ENCODE measurements at regions not wholly inside any gene's neighbourhood (a gene's known extent, or its start where the extent isn't known, plus 50 kb on each side); places are given as distances from the start of the nearest gene placed in this dataset.

GRCh38 chr7:22051886-22052673, 106.4 kb upstream of the CDCA7L start:
- no peak overlapping the region for H3K27ac ChIP-seq
- H3K36me3 ChIP-seq (replicated peaks; ENCODE audit: insufficient read depth, low read depth) = no peaks in the 10 kb centered on the region
- H3K9me3 ChIP-seq (ENCODE audit: low read depth) = no peaks in the 10 kb centered on the region
- no peak for DNase-seq (ENCODE audit: low spot score)
- H3K4me3 ChIP-seq = no peak overlapping the region
- no peaks in the 10 kb centered on the region for H3K27me3 ChIP-seq
- TF ChIP-seq EZH2 (IDR thresholded peaks at IDR 0.05; ENCODE audit: borderline replicate concordance) (no peak), CTCF (IDR thresholded peaks at IDR 0.05; ENCODE audit: poor library complexity) (no peak), EZH2phosphoT487 (IDR thresholded peaks at IDR 0.05; ENCODE audit: low read depth, severe bottlenecking, unreplicated experiment) (no peak)
- no peak overlapping the region for H3K4me2 ChIP-seq
- no peaks in the 10 kb centered on the region for H3K9me2 ChIP-seq (replicated peaks; ENCODE audit: insufficient read depth)
- no peaks in the 10 kb centered on the region for H4K20me1 ChIP-seq (ENCODE audit: insufficient read depth, poor library complexity, severe bottlenecking)
- 66% methylated on average over 14 of the region's 14 CpGs for WGBS (ENCODE audit: low lambda C conversion rate, missing lambda C conversion rate)
- no peaks in the 10 kb centered on the region for H3K79me2 ChIP-seq
- no peaks in the 10 kb centered on the region for H3K4me1 ChIP-seq (ENCODE audit: insufficient read depth)
- H2AFZ ChIP-seq = no peak overlapping the region

- Histone ChIP-seq H3K36me3 (replicated peaks; ENCODE audit: insufficient read depth, low read depth) (no peaks in the 10 kb centered on the region), H3K27ac (no peak overlapping the region), H3K9me2 (replicated peaks; ENCODE audit: insufficient read depth) (no peaks in the 10 kb centered on the region), H3K27me3 (no peaks in the 10 kb centered on the region), H3K4me2 (no peak overlapping the region), H3K4me3 (no peak overlapping the region), H4K20me1 (ENCODE audit: insufficient read depth, poor library complexity, severe bottlenecking) (no peaks in the 10 kb centered on the region), H3K79me2 (no peaks in the 10 kb centered on the region), H3K9me3 (ENCODE audit: low read depth) (no peaks in the 10 kb centered on the region), H2AFZ (no peak overlapping the region), H3K4me1 (ENCODE audit: insufficient read depth) (no peaks in the 10 kb centered on the region)
- 69% methylated on average over 17 of the region's 17 CpGs for WGBS (ENCODE audit: low lambda C conversion rate, missing lambda C conversion rate)
- DNase-seq (ENCODE audit: low spot score) = no peak
- TF ChIP-seq CTCF (IDR thresholded peaks at IDR 0.05; ENCODE audit: poor library complexity) (no peak), EZH2phosphoT487 (IDR thresholded peaks at IDR 0.05; ENCODE audit: low read depth, severe bottlenecking, unreplicated experiment) (no peak)
Observed at GRCh38 chr7:22049766-22050500, 104.2 kb upstream of the CDCA7L start.

GRCh38 chr7:22043367-22043766, 97.7 kb upstream of the CDCA7L start:
- DNase-seq (ENCODE audit: low spot score) = no peak
- 90% methylated on average over 5 of the region's 5 CpGs for WGBS (ENCODE audit: low lambda C conversion rate, missing lambda C conversion rate)
- Histone ChIP-seq H3K27me3 (no peaks in the 10 kb centered on the region), H3K4me2 (no peak overlapping the region), H3K27ac (no peak overlapping the region), H3K4me3 (no peak overlapping the region), H2AFZ (no peak overlapping the region), H3K4me1 (ENCODE audit: insufficient read depth) (no peaks in the 10 kb centered on the region), H3K79me2 (no peaks in the 10 kb centered on the region), H4K20me1 (ENCODE audit: insufficient read depth, poor library complexity, severe bottlenecking) (no peaks in the 10 kb centered on the region), H3K9me3 (ENCODE audit: low read depth) (no peaks in the 10 kb centered on the region), H3K9me2 (replicated peaks; ENCODE audit: insufficient read depth) (no peaks in the 10 kb centered on the region), H3K36me3 (replicated peaks; ENCODE audit: insufficient read depth, low read depth) (no peaks in the 10 kb centered on the region)
- TF ChIP-seq CTCF (IDR thresholded peaks at IDR 0.05; ENCODE audit: poor library complexity) (no peak), EZH2phosphoT487 (IDR thresholded peaks at IDR 0.05; ENCODE audit: low read depth, severe bottlenecking, unreplicated experiment) (no peak), EZH2 (IDR thresholded peaks at IDR 0.05; ENCODE audit: borderline replicate concordance) (no peak)

Measured in hepatocyte (in vitro differentiated cells).